ENCODE measurements at regions not wholly inside any gene's neighbourhood (a gene's known extent, or its start where the extent isn't known, plus 50 kb on each side); places are given as distances from the start of the nearest gene placed in this dataset.

DNA sequence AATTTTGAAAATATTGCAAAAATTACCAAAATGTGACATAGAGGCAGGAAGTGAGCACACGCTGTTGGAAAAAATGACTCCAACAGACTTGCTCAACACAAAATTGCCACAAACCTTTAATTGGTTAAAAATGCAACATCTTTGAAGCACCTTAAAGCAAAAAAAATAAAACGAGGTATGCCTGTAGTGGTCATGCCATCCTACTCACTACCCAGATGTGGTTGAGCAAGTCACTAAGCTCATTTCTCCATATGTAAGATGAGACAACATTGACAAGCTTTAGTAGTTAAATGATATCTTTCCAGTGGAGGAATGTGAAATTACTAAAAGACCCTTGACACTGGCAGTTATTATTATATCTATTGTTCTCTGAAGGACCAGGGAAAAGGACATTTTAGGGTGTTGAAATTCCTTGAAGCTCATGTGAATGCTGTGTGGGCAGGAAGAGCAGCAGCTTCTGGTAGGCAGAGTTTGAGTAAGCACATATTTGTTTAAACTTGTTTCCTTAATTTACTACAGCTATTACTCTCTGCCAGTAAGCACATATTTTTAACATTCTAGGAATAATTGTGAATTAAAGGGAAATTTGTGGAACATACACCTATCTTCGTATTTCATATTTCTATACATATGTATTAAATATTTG is 131.6 kb upstream of the P2RY1 start:
- Histone ChIP-seq H3K27ac (peak overlapping the region in 1 of 21 experiments; percentile 13), H3K4me3 (no peak overlapping the region)

DNA sequence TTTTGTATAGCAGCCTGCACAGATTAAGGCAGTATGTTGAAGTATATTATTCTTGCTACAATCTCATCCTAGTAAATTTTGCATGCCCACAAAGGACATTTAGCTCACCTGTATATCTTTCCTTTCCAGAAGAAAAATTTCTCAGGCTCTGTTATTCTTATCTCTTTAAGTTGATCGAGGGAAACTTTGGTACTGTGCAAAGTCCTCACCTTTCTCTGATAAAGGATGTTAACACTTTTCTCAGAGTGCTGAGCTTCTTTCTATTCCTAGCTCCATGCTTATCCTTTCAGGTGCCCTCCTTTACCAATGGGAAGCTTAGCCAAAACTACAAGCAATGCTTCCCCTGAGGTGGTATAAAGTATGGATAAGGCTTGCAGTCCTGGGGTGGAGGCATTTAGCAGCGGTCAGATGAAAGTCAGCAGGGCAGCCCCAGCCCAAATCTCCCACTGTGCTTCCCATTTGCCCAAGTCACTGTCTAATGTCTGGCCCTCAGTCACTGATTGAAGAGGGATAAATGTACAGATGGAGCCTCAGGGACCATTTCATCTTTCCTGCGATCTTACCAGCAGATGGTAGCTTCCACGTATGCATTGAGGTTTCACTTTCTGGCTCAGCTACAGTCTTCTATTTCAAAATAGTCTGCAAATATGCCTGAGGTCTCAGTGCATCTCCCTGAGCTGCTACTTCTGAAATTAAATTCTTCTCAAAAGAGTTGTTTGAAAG is 127.8 kb upstream of the P2RY1 start:
- Histone ChIP-seq H3K4me3 (no peak overlapping the region), H3K27ac (no peak overlapping the region)

DNA sequence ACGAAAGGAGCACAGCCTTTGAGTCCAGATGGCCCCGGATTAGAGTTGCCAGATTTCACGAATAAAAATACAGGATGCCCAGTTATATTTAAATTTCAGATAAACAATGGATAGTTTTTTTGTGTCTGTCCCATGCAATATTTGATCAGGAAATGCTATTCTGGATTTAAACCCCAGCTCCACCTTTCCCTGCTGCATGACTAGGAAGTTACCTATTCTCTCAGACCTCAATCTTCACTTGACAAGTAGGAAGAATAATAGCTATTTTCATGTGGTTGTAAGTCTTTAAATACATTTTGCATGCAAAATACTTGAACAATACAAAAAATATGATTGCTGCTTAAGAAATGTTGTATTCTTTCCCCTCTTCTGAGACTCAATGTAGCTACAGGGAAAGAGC is 125.3 kb upstream of the P2RY1 start:
- Histone ChIP-seq H3K4me3 (no peak overlapping the region), H3K27ac (no peak overlapping the region)

DNA sequence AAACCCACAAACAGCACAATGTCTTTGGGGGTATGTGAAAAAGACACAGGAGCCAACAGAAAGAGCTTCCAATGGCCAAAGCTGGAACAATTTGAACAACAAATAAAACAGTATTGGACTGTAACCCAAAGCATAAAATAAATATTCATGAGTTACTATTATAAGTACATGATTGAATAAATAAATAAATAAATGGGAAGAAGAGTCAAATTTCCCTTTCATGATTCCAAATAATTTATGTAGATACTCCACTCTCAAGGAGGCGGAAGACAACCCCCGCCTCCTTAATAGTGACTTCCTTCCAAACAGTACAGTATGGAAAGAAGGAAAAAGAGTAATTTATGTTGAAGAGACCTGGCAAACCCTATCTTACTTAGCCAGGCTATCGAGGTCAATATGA is 124.4 kb upstream of the P2RY1 start:
- no peak overlapping the region for H3K4me3 ChIP-seq
- no peak overlapping the region for H3K27ac ChIP-seq

GRCh38 chr3:152713989-152714388 is 120.9 kb upstream of the P2RY1 start:
- H3K4me3 ChIP-seq = no peak overlapping the region
- no peak overlapping the region for H3K27ac ChIP-seq

GRCh38 chr3:152714507-152714906 is 120.4 kb upstream of the P2RY1 start:
- no peak overlapping the region for H3K4me3 ChIP-seq
- no peak overlapping the region for H3K27ac ChIP-seq

- Histone ChIP-seq H3K27ac (no peak overlapping the region), H3K4me3 (no peak overlapping the region)
These were observed 117.7 kb upstream of the P2RY1 start for GRCh38 chr3:152717252-152717651.

DNA sequence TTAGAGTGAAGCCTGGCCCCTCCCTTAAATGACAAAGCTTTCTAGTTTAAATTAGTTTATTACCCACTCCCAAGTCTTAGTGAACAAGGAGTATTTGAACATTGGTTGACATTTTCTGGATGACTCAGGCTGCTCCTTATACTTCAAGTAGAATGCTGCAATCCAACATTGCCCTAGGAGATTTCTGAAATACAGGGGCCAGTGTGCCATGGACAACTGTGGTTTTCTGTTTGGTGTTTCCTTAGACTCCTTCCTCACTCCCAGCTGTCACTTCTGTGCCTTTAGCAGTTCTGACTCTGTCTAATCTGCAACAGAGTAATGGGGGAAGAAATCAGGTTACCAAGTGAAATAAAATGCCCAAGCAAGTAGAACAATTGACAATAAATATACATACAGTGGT is 116.1 kb upstream of the P2RY1 start:
- Histone ChIP-seq H3K27ac (peak overlapping the region in 10 of 21 experiments; percentile 7 to 65 (median 34)), H3K4me3 (no peak overlapping the region)

- Histone ChIP-seq H3K27ac (peak overlapping the region in 9 of 21 experiments; percentile 11 to 65 (median 37)), H3K4me3 (no peak overlapping the region)
These were observed 115.7 kb upstream of the P2RY1 start for GRCh38 chr3:152719264-152719663.

GRCh38 chr3:152720951-152721718 is 113.8 kb upstream of the P2RY1 start:
- Histone ChIP-seq H3K27ac (no peak overlapping the region), H3K4me3 (no peak overlapping the region)

- Histone ChIP-seq H3K4me3 (no peak overlapping the region), H3K27ac (no peak overlapping the region)
These were observed 110.7 kb upstream of the P2RY1 start for GRCh38 chr3:152724270-152724669.

DNA sequence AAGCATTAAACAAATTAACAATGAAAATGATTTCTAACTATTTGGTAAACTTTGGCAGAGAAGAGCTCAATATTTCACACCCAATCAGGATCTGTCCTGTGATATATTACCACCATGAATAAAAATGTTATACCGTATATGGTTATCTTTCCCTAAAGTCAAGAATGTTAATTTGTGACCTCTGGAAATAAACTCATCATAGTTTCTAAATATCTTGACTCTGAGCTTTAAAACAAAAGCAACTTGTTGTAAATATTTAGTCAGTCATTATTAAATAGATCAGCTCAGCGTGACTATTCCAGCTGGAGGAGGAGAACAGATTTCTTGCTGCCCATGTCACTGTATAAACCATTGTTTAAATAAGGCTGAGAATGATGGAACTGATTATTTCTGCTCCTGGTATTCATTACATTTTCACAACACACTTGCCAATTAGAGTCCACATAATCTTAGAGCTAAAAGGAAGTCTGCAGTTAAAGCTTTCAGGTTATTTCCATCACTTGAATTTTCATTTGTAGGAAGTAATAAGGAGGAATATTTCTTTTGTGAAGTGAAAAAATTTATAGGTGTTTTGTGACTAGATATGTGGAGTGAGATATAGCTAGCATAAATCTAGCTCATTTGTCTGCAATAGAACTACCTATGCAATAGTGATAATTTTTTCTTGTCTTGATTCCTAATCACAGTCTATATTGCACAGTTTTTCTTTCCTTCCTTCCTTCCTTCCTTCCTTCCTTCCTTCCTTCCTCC is 106.5 kb upstream of the P2RY1 start:
- H3K4me3 ChIP-seq = no peak overlapping the region
- H3K27ac ChIP-seq = no peak overlapping the region

DNA sequence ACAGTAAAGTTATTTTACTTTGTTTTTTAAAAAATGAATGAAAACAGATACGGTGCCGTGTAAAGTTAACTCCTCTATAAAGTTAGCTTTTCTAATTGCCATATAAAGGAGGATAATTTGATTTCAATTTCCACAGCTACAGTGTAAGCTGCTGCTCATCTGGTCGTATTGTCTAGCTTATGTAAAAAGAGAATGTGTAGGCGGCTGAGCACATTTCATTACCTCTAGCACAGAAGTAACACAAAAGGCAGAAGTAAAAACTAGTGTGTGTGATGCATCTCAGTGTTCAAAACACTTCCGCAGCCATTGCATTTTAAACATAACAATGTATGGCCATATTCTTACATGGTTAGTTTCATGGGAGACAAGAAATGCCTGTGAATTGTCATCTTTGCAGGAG is 105.0 kb upstream of the P2RY1 start:
- H3K4me3 ChIP-seq = no peak overlapping the region
- no peak overlapping the region for H3K27ac ChIP-seq

- Histone ChIP-seq H3K4me3 (no peak overlapping the region), H3K27ac (no peak overlapping the region)
These were observed 103.4 kb upstream of the P2RY1 start for GRCh38 chr3:152731511-152731910.

DNA sequence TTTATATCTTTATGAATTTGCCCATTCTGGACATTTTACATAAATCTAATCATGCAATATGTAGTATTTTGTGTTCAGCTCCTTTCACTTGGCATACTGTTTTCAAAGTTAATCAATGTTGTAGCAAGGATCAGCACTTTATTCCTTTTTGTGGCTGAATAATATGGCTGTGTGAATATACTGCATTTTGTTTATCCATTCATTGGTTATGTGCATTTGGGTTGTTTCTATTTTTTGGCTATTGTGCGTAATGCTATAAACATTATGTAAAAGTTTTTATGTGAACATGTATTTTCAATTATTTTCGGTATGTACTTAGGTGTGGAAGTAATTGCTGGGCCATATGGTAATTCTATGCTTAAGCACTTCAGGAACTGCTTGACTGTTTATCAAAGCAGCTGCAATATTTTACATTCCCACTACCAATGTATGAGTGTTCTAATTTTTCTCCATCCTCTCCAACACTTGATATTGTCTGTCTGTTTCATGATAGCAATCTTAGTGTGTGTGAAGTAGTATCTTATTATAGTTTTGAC is 101.3 kb upstream of the P2RY1 start:
- no peak overlapping the region for H3K4me3 ChIP-seq
- H3K27ac ChIP-seq = no peak overlapping the region

DNA sequence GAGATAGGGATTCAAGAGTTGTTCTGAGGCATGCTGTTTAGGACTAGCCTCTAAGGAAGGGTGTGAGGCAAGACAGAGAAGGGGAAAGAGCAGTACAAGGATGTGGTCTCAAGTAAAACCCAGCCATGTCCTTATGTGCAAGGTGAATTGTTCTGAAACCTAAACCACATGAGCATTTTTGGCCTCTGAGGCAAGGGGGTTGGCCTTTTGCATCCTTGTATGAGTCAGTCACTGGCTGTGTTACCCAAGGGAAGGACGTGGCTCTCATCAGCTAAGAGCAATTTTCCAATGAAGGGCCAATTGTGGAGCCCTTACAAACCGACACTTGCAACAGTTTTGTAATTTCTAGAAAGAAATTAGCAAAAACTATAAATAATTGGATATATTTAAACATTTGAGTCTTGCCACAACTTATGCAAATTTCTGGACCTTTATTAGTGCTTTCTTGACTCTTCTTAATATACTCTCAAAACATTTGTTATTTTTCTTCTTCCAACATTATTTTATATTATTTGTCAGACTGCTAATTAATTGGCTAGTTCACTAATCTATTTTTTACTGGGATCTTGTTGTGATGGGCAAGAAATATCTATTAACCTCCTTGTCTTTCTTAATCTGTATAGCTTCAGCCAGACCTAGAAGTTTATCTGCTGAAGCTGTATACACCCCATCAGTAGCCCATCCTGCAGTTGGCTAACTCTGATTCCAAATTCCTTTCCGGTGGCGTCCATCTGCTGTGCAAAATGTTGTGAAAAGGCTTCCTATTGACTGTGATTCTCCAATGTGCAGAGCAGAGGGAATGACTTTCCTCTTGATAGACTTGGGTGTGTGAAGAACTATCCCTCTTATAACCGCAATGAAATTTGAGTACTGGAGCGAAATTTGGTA is 97.7 kb upstream of the P2RY1 start:
- no peak overlapping the region for H3K27ac ChIP-seq
- H3K4me3 ChIP-seq = no peak overlapping the region

DNA sequence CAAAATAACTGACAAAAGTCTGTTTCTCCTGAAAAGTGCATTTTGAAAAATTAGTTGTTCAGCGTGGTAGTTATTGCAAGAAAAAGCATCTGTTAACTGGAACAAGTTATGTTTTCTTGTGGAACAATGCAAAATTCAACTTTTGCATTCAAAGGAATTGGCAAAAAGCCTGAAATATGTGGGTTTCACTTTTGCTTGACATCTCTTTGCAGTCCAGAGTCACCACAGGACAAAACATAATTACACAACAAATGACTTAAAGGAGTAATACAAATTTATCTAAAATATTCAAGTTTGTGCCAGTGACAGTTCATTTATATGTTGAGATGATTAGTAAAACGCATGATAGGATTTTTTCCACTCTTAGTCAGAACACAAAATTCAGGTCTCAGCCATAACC is 96.3 kb upstream of the P2RY1 start:
- Histone ChIP-seq H3K27ac (no peak overlapping the region), H3K4me3 (no peak overlapping the region)

DNA sequence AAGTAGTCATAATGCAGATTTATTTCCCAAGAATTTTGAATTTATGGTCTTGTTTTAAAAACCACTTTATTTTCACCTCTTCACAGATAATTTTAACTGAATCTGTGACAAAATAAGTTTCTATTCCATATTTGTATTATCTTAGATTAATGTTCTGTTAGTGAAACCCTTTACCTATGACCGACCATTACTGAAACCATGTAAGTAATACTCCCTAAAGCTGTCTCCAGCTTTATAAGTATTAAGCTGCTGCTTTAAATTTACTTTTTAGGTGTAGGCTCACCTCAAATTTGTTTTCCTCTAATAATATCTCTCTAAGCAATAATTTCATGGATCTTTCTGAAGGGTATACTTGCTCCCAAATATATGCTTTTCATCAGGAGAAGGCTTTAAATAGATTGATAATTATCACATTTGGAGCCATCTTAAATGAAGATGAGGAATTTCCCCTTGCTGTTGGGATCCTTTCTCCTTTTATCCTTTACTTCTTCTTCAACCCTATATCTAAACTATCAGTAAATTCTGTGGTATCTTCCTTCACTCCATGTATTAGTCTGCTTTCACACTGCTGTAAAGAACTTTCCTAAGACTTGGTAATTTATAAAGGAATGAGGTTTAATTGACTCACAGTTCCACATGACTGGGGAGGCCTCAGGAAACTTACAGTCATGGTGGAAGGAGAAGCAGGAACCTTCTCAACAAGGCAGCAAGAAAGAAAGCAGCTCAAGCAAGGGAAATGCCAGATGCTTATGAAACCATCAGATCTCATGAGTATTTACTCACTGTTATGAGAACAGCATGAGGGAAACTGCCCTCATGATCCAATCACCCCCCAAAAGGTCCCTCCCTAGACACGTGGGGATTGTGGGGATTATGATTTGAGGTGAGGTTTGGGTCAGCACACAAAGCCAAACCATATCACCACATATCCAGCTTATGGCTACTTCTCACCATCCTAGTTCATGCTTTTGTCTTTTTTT is 92.3 kb upstream of the P2RY1 start:
- no peak overlapping the region for H3K4me3 ChIP-seq

More for the DNA sequence above, 92.3 kb upstream of the P2RY1 start:
- no peak overlapping the region for H3K27ac ChIP-seq
